ENCODE measurements at regions not wholly inside any gene's neighbourhood (a gene's known extent, or its start where the extent isn't known, plus 50 kb on each side); places are given as distances from the start of the nearest gene placed in this dataset.

- intact Hi-C loops (cut with DNase I), result no loop called here
These were observed 224.0 kb downstream of the TRIML1 start for GRCh38 chr4:188363196-188363595.

GRCh38 chr4:188370777-188371176, 231.5 kb downstream of the TRIML1 start:
- Histone ChIP-seq H3K4me1 (peaks cover 0 to 11% (median 0%) of the 10 kb centered on the region in 4 donors), H3K27ac (replicated peaks in 1 of 4) (no peak overlapping the region), H3K9me3 (peaks cover 0 to 3% (median 0%) of the 10 kb centered on the region in 4 donors), H3K36me3 (no peaks in the 10 kb centered on the region), H3K4me3 (no peak overlapping the region), H3K27me3 (no peaks in the 10 kb centered on the region)
- intact Hi-C loops (cut with DNase I), result no loop called here
- no peak for TF ChIP-seq CTCF (IDR thresholded peaks at IDR 0.05)
- no peak for TF ChIP-seq POLR2A (IDR thresholded peaks at IDR 0.05; ENCODE audit: low read depth)
- WGBS, result 80% methylated on average over 3 of the region's 3 CpGs
- DNase-seq (ENCODE audit: extremely low spot score), result no peak

More at GRCh38 chr4:188363196-188363595, 224.0 kb downstream of the TRIML1 start:
- DNase-seq (ENCODE audit: extremely low spot score), result no peak
- Histone ChIP-seq H3K4me3 (no peak overlapping the region), H3K9me3 (no peaks in the 10 kb centered on the region), H3K27me3 (no peaks in the 10 kb centered on the region), H3K27ac (replicated peaks in 1 of 4) (no peak overlapping the region), H3K36me3 (no peaks in the 10 kb centered on the region), H3K4me1 (no peaks in the 10 kb centered on the region)
- 83% methylated on average over 1 of the region's 1 CpG for WGBS
- TF ChIP-seq POLR2A (IDR thresholded peaks at IDR 0.05; ENCODE audit: low read depth) (no peak), POLR2AphosphoS5 (IDR thresholded peaks at IDR 0.05) (no peak)

- Histone ChIP-seq H3K27me3 (no peaks in the 10 kb centered on the region), H3K36me3 (no peaks in the 10 kb centered on the region), H3K27ac (replicated peaks in 1 of 4) (no peak overlapping the region), H3K4me1 (peaks cover 0 to 11% (median 0%) of the 10 kb centered on the region in 4 donors), H3K4me3 (no peak overlapping the region), H3K9me3 (peaks cover 0 to 11% (median 2%) of the 10 kb centered on the region in 4 donors)
- no peak for TF ChIP-seq CTCF (IDR thresholded peaks at IDR 0.05)
- TF ChIP-seq EP300 (IDR thresholded peaks at IDR 0.05), result no peak
- no peak for TF ChIP-seq POLR2A (IDR thresholded peaks at IDR 0.05; ENCODE audit: low read depth)
- no peak for TF ChIP-seq POLR2AphosphoS5 (IDR thresholded peaks at IDR 0.05)
- intact Hi-C loops (cut with DNase I), result no loop called here
- DNase-seq (ENCODE audit: extremely low spot score), result no peak
- 76% methylated on average over 1 of the region's 1 CpG for WGBS
These were observed 232.8 kb downstream of the TRIML1 start for GRCh38 chr4:188372058-188372457.

GRCh38 chr4:188372829-188373228, 233.6 kb downstream of the TRIML1 start:
- intact Hi-C loops (cut with DNase I), result no loop called here
- DNase-seq (ENCODE audit: extremely low spot score), result no peak
- 46% methylated on average over 3 of the region's 3 CpGs for WGBS
- Histone ChIP-seq H3K27ac (replicated peaks in 1 of 4) (no peak overlapping the region), H3K27me3 (no peaks in the 10 kb centered on the region), H3K36me3 (no peaks in the 10 kb centered on the region), H3K9me3 (peaks cover 0 to 11% (median 2%) of the 10 kb centered on the region in 4 donors), H3K4me1 (peaks cover 0 to 11% (median 0%) of the 10 kb centered on the region in 4 donors), H3K4me3 (no peak overlapping the region)
- TF ChIP-seq EP300 (IDR thresholded peaks at IDR 0.05), result no peak
- no peak for TF ChIP-seq POLR2A (IDR thresholded peaks at IDR 0.05; ENCODE audit: low read depth)
- no peak for TF ChIP-seq POLR2AphosphoS5 (IDR thresholded peaks at IDR 0.05)
- peak in 1 of 3 experiments; percentile 22 for TF ChIP-seq CTCF (IDR thresholded peaks at IDR 0.05)

DNA sequence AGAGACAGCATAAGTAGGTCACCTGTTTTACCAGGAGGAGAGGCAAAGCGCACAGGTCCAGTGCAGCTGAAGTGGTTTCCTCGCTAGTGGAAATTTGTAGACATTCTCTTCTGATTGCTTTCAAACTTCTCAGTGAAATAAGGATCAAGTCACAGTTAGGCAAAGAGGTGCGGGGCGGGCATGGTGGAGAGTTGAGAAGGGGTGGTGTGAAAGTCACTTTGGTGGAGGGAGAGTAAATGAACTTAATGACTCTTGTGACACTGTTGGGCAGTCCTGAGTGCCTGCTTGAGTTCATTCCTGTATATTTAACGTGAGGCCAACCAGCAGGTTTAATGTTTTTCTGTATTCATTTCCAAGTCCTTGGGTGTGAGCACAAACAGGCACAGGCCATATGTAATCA, 235.6 kb downstream of the TRIML1 start:
- H3K9me3 ChIP-seq, result peaks cover 0 to 11% (median 2%) of the 10 kb centered on the region in 4 donors
- no peaks in the 10 kb centered on the region for H3K27me3 ChIP-seq
- TF ChIP-seq CTCF (IDR thresholded peaks at IDR 0.05) (no peak), POLR2A (IDR thresholded peaks at IDR 0.05; ENCODE audit: low read depth) (no peak)
- 93% methylated on average over 5 of the region's 5 CpGs for WGBS
- H3K4me1 ChIP-seq, result peaks cover 0 to 11% (median 0%) of the 10 kb centered on the region in 4 donors
- no peak overlapping the region for H3K27ac ChIP-seq (replicated peaks in 1 of 4)
- H3K36me3 ChIP-seq, result no peaks in the 10 kb centered on the region
- no peak overlapping the region for H3K4me3 ChIP-seq
- intact Hi-C loops (cut with DNase I), result no loop called here
- no peak for DNase-seq (ENCODE audit: extremely low spot score)
